ENCODE measurements at regions not wholly inside any gene's neighbourhood (a gene's known extent, or its start where the extent isn't known, plus 50 kb on each side); places are given as distances from the start of the nearest gene placed in this dataset.

GRCh38 chr13:56903710-56904282, 236.9 kb upstream of the PRR20A start:
- Histone ChIP-seq H3K4me3 (no peak overlapping the region), H3K27me3 (ENCODE audit: control insufficient read depth in 3 of 3, insufficient read depth in 3 of 3, low read length in 2 of 3) (no peaks in the 10 kb centered on the region), H3K9me3 (ENCODE audit: control insufficient read depth in 4 of 4, insufficient read depth in 3 of 4, low read length in 3 of 4) (peaks cover 0 to 2% (median 0%) of the 10 kb centered on the region in 4 donors), H3K9ac (ENCODE audit: insufficient read depth in 1 of 2, low read length in 2 of 2) (no peak overlapping the region), H3K4me1 (ENCODE audit: control insufficient read depth in 5 of 5, insufficient read depth in 5 of 5, low read length in 5 of 5) (no peaks in the 10 kb centered on the region), H3K27ac (ENCODE audit: low read depth in 1 of 2, low read length in 1 of 2) (no peak overlapping the region), H3K36me3 (ENCODE audit: control insufficient read depth in 4 of 4, insufficient read depth in 4 of 4, low read length in 4 of 4) (no peaks in the 10 kb centered on the region)
- ATAC-seq (ENCODE audit: insufficient read depth, low FRiP score) = no peak
- TF ChIP-seq, protein P1, sequence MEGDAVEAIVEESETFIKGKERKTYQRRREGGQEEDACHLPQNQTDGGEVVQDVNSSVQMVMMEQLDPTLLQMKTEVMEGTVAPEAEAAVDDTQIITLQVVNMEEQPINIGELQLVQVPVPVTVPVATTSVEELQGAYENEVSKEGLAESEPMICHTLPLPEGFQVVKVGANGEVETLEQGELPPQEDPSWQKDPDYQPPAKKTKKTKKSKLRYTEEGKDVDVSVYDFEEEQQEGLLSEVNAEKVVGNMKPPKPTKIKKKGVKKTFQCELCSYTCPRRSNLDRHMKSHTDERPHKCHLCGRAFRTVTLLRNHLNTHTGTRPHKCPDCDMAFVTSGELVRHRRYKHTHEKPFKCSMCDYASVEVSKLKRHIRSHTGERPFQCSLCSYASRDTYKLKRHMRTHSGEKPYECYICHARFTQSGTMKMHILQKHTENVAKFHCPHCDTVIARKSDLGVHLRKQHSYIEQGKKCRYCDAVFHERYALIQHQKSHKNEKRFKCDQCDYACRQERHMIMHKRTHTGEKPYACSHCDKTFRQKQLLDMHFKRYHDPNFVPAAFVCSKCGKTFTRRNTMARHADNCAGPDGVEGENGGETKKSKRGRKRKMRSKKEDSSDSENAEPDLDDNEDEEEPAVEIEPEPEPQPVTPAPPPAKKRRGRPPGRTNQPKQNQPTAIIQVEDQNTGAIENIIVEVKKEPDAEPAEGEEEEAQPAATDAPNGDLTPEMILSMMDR (IDR thresholded peaks at IDR 0.05; ENCODE audit: control extremely low read depth, extremely low read depth) = no peak
- DNase-seq = no peak
- 83 to 89% methylated on average over 3 of the region's 3 CpGs for WGBS, 2 donors

- 64 to 81% methylated on average over 1 of the region's 1 CpG for WGBS, 2 donors
- ATAC-seq (ENCODE audit: insufficient read depth, low FRiP score) = no peak
Measured at GRCh38 chr13:56906909-56907308, 233.8 kb upstream of the PRR20A start.

DNA sequence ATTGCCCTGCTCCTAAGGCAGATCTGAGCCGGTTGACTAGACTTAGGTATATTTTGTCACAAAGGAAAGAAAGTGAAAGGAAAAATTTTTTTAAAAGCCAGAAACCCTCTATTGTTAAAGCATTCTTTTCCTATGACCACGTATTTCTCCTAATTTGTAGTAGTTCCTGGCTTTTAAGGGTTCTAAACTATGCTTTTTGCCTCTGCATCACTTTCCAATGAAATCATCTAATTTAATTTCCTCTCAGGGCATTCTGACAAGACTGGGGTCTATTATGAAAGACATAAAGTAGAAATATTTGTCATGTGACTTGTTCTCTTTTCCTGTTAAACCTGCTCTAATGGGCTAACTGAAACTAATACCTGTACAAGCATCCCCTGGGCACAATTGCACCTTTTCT, 233.0 kb upstream of the PRR20A start:
- H3K4me1 ChIP-seq (ENCODE audit: control insufficient read depth in 5 of 5, insufficient read depth in 5 of 5, low read length in 5 of 5) = no peaks in the 10 kb centered on the region
- H3K9me3 ChIP-seq (ENCODE audit: control insufficient read depth in 4 of 4, insufficient read depth in 3 of 4, low read length in 3 of 4) = no peaks in the 10 kb centered on the region
- WGBS, 2 donors = 47 to 61% methylated on average over 2 of the region's 2 CpGs
- TF ChIP-seq, protein P1 (IDR thresholded peaks at IDR 0.05; ENCODE audit: control extremely low read depth, extremely low read depth) = no peak
- no peaks in the 10 kb centered on the region for H3K27me3 ChIP-seq (ENCODE audit: control insufficient read depth in 3 of 3, insufficient read depth in 3 of 3, low read length in 2 of 3)
- H3K9ac ChIP-seq (ENCODE audit: insufficient read depth in 1 of 2, low read length in 2 of 2) = no peak overlapping the region
- no peaks in the 10 kb centered on the region for H3K36me3 ChIP-seq (ENCODE audit: control insufficient read depth in 4 of 4, insufficient read depth in 4 of 4, low read length in 4 of 4)
- ATAC-seq (ENCODE audit: insufficient read depth, low FRiP score) (no peak), DNase-seq (peak in 2 of 3 donors; percentile 11 to 31)
- H3K4me3 ChIP-seq = no peak overlapping the region
- no peak overlapping the region for H3K27ac ChIP-seq (ENCODE audit: low read depth in 1 of 2, low read length in 1 of 2)

More at GRCh38 chr13:56906909-56907308, 233.8 kb upstream of the PRR20A start:
- no peak overlapping the region for H3K9ac ChIP-seq (ENCODE audit: insufficient read depth in 1 of 2, low read length in 2 of 2)
- no peaks in the 10 kb centered on the region for H3K27me3 ChIP-seq (ENCODE audit: control insufficient read depth in 3 of 3, insufficient read depth in 3 of 3, low read length in 2 of 3)
- DNase-seq = no peak
- H3K27ac ChIP-seq (ENCODE audit: low read depth in 1 of 2, low read length in 1 of 2) = no peak overlapping the region
- TF ChIP-seq, protein P1 (IDR thresholded peaks at IDR 0.05; ENCODE audit: control extremely low read depth, extremely low read depth) = no peak
- H3K4me3 ChIP-seq = no peak overlapping the region
- H3K4me1 ChIP-seq (ENCODE audit: control insufficient read depth in 5 of 5, insufficient read depth in 5 of 5, low read length in 5 of 5) = no peaks in the 10 kb centered on the region
- no peaks in the 10 kb centered on the region for H3K36me3 ChIP-seq (ENCODE audit: control insufficient read depth in 4 of 4, insufficient read depth in 4 of 4, low read length in 4 of 4)
- no peaks in the 10 kb centered on the region for H3K9me3 ChIP-seq (ENCODE audit: control insufficient read depth in 4 of 4, insufficient read depth in 3 of 4, low read length in 3 of 4)

Data from lung (tissue), 11 donors.